GM12878 (cell line): ENCODE measurements at regions not wholly inside any gene's neighbourhood (a gene's known extent, or its start where the extent isn't known, plus 50 kb on each side); places are given as distances from the start of the nearest gene placed in this dataset.

Source experiments
- CREM ChIP-seq: IDR thresholded peaks from 2 replicates; pipeline ENCODE4 v1.6.1; 2014; ENCODE audit warnings: antibody characterized with exemption, low read depth
- EP300 ChIP-seq, 2 experiments: fragments of 150-350 bp in 1 of 2; IDR thresholded peaks; 2 replicates each; pipeline ENCODE4 v1.6.1; 2011 to 2012; ENCODE audit warnings: low read depth in 2 of 2, low read length in 2 of 2, borderline replicate concordance in 1 of 2, improper control_type of control experiment in 1 of 2, inconsistent platforms in 1 of 2; ENCODE audit not compliant: control insufficient read depth in 1 of 2
- HDAC6 ChIP-seq: fragments of 200-600 bp; sonication (generic); IDR thresholded peaks from one replicate; pipeline ENCODE4 v1.8.0; 2017; ENCODE audit warnings: antibody characterized with exemption; ENCODE audit not compliant: unreplicated experiment
- POLR2AphosphoS5 ChIP-seq: IDR thresholded peaks from 2 replicates; pipeline ENCODE4 v1.6.1; 2011; ENCODE audit warnings: mild to moderate bottlenecking, low read length, inconsistent platforms
- RBBP5 ChIP-seq: fragments of 200-600 bp; sonication (generic); conservative IDR thresholded peaks from 2 replicates; pipeline ENCODE4 v1.6.1; 2016
- RCOR1 ChIP-seq: conservative IDR thresholded peaks from 2 replicates; pipeline ENCODE4 v1.6.1; 2012; ENCODE audit warnings: low read depth, low read length, improper control_type of control experiment
- SMAD1 ChIP-seq: fragments of 450-650 bp; IDR thresholded peaks from 2 replicates; pipeline ENCODE4 v1.6.1; 2018; ENCODE audit warnings: mild to moderate bottlenecking, low read depth; ENCODE audit not compliant: partially characterized antibody
- TCF7 ChIP-seq: IDR thresholded peaks from 2 replicates; pipeline ENCODE4 v1.6.1; 2014; ENCODE audit warnings: antibody characterized with exemption, borderline replicate concordance
- TF ChIP-seq, protein P1 (sequence below), 3 experiments: IDR thresholded peaks in 2 of 3; conservative IDR thresholded peaks in 1 of 3; 2 replicates each; pipeline ENCODE4 v1.5.1; 2011; ENCODE audit warnings: low read depth in 3 of 3, low read length in 3 of 3, mild to moderate bottlenecking in 3 of 3, control low read depth in 2 of 3, moderate library complexity in 2 of 3, inconsistent platforms in 1 of 3, mixed read lengths in 1 of 3; ENCODE audit not compliant: control insufficient read depth in 2 of 3, insufficient read depth in 1 of 3; ENCODE audit errors: extremely low read depth in 1 of 3
- TF ChIP-seq, protein P2 (sequence below): IDR thresholded peaks from 2 replicates; pipeline ENCODE4 v1.6.1; 2011; ENCODE audit warnings: low read depth, low read length, improper control_type of control experiment, borderline replicate concordance
- TF ChIP-seq, protein P3 (sequence below): fragments of 450-650 bp; IDR thresholded peaks from 2 replicates; pipeline ENCODE4 v1.6.1; 2017; ENCODE audit warnings: mild to moderate bottlenecking
- TF ChIP-seq, protein P4 (sequence below): IDR thresholded peaks from 2 replicates; pipeline ENCODE4 v1.6.1; 2012; ENCODE audit warnings: low read depth, low read length, improper control_type of control experiment

DNA sequence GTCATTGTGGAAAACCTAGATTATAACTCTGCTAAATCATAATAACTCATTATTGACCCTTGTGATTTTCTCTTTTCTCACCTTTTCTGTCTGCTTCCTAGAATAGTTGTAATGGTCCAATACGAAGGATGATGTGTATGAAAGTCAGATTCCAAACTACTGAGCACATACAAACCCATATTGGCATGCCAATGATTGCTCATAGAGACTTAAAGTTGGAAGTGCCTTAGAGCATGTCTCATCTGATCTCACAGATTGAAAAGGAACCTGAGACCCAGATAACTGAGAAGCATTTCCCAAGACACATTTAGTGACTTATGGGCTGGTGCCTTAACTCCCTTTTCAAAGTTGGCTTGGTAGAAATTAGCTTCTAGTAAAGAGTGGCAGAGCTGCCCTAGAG is 594.3 kb downstream of the REEP3 start:
- TF ChIP-seq, protein P1, sequence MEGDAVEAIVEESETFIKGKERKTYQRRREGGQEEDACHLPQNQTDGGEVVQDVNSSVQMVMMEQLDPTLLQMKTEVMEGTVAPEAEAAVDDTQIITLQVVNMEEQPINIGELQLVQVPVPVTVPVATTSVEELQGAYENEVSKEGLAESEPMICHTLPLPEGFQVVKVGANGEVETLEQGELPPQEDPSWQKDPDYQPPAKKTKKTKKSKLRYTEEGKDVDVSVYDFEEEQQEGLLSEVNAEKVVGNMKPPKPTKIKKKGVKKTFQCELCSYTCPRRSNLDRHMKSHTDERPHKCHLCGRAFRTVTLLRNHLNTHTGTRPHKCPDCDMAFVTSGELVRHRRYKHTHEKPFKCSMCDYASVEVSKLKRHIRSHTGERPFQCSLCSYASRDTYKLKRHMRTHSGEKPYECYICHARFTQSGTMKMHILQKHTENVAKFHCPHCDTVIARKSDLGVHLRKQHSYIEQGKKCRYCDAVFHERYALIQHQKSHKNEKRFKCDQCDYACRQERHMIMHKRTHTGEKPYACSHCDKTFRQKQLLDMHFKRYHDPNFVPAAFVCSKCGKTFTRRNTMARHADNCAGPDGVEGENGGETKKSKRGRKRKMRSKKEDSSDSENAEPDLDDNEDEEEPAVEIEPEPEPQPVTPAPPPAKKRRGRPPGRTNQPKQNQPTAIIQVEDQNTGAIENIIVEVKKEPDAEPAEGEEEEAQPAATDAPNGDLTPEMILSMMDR (IDR thresholded peaks at IDR 0.05 in 2 of 3, conservative IDR thresholded peaks at IDR 0.05 in 1 of 3; ENCODE audit: control insufficient read depth in 2 of 3, extremely low read depth in 1 of 3, insufficient read depth in 1 of 3, low read depth in 3 of 3, low read length in 3 of 3): no peak
- TF ChIP-seq RBBP5 (no peak), CREM (no peak), SMAD1 (no peak), RCOR1 (no peak), EP300 (IDR thresholded peaks at IDR 0.05; ENCODE audit: borderline replicate concordance in 1 of 2, control insufficient read depth in 1 of 2, low read depth in 2 of 2, low read length in 2 of 2) (no peak), TCF7 (no peak), POLR2AphosphoS5 (no peak), HDAC6 (no peak)
- TF ChIP-seq, protein P2, sequence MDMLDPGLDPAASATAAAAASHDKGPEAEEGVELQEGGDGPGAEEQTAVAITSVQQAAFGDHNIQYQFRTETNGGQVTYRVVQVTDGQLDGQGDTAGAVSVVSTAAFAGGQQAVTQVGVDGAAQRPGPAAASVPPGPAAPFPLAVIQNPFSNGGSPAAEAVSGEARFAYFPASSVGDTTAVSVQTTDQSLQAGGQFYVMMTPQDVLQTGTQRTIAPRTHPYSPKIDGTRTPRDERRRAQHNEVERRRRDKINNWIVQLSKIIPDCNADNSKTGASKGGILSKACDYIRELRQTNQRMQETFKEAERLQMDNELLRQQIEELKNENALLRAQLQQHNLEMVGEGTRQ: no peak
- TF ChIP-seq, protein P3, sequence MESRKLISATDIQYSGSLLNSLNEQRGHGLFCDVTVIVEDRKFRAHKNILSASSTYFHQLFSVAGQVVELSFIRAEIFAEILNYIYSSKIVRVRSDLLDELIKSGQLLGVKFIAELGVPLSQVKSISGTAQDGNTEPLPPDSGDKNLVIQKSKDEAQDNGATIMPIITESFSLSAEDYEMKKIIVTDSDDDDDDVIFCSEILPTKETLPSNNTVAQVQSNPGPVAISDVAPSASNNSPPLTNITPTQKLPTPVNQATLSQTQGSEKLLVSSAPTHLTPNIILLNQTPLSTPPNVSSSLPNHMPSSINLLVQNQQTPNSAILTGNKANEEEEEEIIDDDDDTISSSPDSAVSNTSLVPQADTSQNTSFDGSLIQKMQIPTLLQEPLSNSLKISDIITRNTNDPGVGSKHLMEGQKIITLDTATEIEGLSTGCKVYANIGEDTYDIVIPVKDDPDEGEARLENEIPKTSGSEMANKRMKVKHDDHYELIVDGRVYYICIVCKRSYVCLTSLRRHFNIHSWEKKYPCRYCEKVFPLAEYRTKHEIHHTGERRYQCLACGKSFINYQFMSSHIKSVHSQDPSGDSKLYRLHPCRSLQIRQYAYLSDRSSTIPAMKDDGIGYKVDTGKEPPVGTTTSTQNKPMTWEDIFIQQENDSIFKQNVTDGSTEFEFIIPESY: no peak
- TF ChIP-seq, protein P4, sequence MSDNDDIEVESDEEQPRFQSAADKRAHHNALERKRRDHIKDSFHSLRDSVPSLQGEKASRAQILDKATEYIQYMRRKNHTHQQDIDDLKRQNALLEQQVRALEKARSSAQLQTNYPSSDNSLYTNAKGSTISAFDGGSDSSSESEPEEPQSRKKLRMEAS: no peak
